ENCODE measurements at regions not wholly inside any gene's neighbourhood (a gene's known extent, or its start where the extent isn't known, plus 50 kb on each side); places are given as distances from the start of the nearest gene placed in this dataset.

DNA sequence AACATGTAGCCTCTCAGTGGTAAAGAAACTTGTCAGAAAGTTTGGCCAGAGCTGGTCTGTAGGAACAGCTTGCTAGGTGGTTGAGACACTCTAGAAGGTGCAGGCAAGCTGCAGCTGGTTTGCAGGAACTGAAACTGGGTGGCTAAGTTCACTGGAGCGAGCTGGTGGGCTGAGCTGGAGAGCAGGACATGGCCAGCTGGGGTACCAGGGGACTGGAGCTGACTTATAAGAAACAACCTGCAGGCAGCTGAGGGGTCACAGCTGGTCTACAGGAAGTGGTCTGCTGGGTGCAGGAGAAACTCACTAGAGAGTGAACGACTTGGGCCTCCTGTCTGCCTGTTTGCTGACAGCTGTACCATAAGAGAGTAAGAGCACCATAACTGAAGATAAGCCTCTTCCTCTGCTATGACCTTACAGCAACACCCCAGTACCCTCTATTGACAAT is 157.1 kb upstream of the LNX1 start:
- peaks cover 17% of the 10 kb centered on the region for H3F3A ChIP-seq (ENCODE audit: insufficient read depth, low read length)
- peak overlapping the region; percentile 41; the same call in 1 of the 2 replicates for H3K27ac ChIP-seq (ENCODE audit: low read length)
- 0 out of 2 replicates have a peak overlapping the region, but pooled peaks have one; percentile 40 for H3K4me2 ChIP-seq (ENCODE audit: low read depth, low read length)
- H3K36me3 ChIP-seq (replicated peaks; ENCODE audit: insufficient read depth, low read length) = no peaks in the 10 kb centered on the region
- H2AFZ ChIP-seq (ENCODE audit: low read length) = no peak overlapping the region
- no peaks in the 10 kb centered on the region for H3K79me2 ChIP-seq (ENCODE audit: low read length)
- DNase-seq = peak; percentile 91
- no peaks in the 10 kb centered on the region for H3K9me3 ChIP-seq (replicated peaks; ENCODE audit: insufficient read depth, low read length)
- H3K4me1 ChIP-seq (ENCODE audit: low read length) = peaks cover 18% of the 10 kb centered on the region
- H3K9me2 ChIP-seq (replicated peaks; ENCODE audit: insufficient read depth, low read length) = no peaks in the 10 kb centered on the region
- H3K9ac ChIP-seq (ENCODE audit: low read length) = no peak overlapping the region
- H4K20me1 ChIP-seq (ENCODE audit: insufficient read depth, low read length) = no peaks in the 10 kb centered on the region
- TF ChIP-seq EZH2phosphoT487 (IDR thresholded peaks at IDR 0.05; ENCODE audit: low read length) = no peak
- TF ChIP-seq, protein P1, sequence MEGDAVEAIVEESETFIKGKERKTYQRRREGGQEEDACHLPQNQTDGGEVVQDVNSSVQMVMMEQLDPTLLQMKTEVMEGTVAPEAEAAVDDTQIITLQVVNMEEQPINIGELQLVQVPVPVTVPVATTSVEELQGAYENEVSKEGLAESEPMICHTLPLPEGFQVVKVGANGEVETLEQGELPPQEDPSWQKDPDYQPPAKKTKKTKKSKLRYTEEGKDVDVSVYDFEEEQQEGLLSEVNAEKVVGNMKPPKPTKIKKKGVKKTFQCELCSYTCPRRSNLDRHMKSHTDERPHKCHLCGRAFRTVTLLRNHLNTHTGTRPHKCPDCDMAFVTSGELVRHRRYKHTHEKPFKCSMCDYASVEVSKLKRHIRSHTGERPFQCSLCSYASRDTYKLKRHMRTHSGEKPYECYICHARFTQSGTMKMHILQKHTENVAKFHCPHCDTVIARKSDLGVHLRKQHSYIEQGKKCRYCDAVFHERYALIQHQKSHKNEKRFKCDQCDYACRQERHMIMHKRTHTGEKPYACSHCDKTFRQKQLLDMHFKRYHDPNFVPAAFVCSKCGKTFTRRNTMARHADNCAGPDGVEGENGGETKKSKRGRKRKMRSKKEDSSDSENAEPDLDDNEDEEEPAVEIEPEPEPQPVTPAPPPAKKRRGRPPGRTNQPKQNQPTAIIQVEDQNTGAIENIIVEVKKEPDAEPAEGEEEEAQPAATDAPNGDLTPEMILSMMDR (IDR thresholded peaks at IDR 0.05; ENCODE audit: low read length) = no peak
- no peak for TF ChIP-seq EZH2 (optimal IDR thresholded peaks at IDR 0.05; ENCODE audit: low read depth, low read length)
- no peaks in the 10 kb centered on the region for H3K27me3 ChIP-seq (replicated peaks; ENCODE audit: insufficient read depth, low read length)
- no peak overlapping the region for H3K4me3 ChIP-seq (ENCODE audit: low read length)

DNA sequence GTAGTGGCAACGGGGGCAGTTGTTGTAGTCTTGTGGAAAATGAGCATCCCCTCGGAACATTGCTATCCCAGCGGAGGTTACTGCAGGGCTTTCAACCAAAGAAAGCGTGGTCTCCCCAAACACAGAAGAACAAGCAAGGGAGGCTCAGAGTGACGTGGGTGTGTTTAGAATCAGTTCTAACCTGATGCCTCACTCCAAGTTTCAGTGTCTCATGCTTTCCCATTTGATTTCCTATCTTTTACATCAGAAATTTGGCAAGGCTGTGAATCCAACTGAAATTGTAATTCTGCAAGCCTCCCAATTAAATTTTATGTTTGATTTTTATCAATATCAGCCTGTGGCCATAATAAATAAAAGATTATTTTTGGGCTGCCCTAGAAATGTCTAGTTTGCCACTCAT is 156.1 kb upstream of the LNX1 start:
- Histone ChIP-seq H3K4me1 (ENCODE audit: low read length) (peaks cover 18% of the 10 kb centered on the region), H2AFZ (ENCODE audit: low read length) (no peak overlapping the region), H3K27ac (ENCODE audit: low read length) (no peak overlapping the region), H3K4me3 (ENCODE audit: low read length) (no peak overlapping the region), H4K20me1 (ENCODE audit: insufficient read depth, low read length) (no peaks in the 10 kb centered on the region), H3K9me3 (replicated peaks; ENCODE audit: insufficient read depth, low read length) (no peaks in the 10 kb centered on the region), H3K79me2 (ENCODE audit: low read length) (no peaks in the 10 kb centered on the region), H3K9me2 (replicated peaks; ENCODE audit: insufficient read depth, low read length) (no peaks in the 10 kb centered on the region), H3K4me2 (ENCODE audit: low read depth, low read length) (no peak overlapping the region), H3K36me3 (replicated peaks; ENCODE audit: insufficient read depth, low read length) (no peaks in the 10 kb centered on the region), H3F3A (ENCODE audit: insufficient read depth, low read length) (peaks cover 17% of the 10 kb centered on the region), H3K27me3 (replicated peaks; ENCODE audit: insufficient read depth, low read length) (no peaks in the 10 kb centered on the region), H3K9ac (ENCODE audit: low read length) (no peak overlapping the region)
- no peak for DNase-seq
- TF ChIP-seq, protein P1 (IDR thresholded peaks at IDR 0.05; ENCODE audit: low read length) = no peak
- TF ChIP-seq EZH2 (optimal IDR thresholded peaks at IDR 0.05; ENCODE audit: low read depth, low read length) (no peak), EZH2phosphoT487 (IDR thresholded peaks at IDR 0.05; ENCODE audit: low read length) (no peak)

DNA sequence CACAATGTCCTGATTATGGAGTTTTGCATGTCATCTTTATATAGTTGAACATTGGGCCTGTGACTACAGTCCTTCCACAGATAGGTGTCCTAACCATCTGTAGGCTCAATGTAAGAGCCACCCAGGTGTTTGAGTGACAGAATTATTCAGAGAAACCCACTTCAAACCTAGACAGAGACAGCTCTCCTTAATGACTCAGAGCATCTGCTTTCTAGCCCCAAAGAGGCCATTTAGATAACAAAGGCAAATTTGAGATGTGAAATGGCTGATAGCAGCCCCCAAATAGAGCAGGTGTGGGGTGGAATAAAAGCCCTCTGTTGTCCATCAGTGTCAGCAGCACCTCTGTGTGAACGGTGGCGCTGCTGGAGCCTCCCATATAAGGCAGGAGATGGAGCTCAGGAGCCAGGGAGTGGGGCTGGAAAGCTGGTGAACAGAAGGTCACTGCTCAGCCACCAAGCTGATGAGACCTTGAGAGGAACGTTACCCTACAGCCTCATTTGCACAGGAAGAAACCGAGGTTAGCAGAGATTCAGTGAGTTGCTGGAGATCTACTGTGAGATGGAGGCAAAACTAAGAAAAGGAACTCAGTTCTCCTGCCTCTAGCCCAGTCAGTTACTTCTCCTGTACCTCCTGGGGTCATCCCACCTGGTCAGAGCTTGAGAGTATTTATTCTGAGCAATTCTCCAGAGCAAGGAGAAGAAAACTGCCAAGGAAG is 153.3 kb upstream of the LNX1 start:
- H2AFZ ChIP-seq (ENCODE audit: low read length) = no peak overlapping the region
- no peaks in the 10 kb centered on the region for H3K79me2 ChIP-seq (ENCODE audit: low read length)
- H3K9me3 ChIP-seq (replicated peaks; ENCODE audit: insufficient read depth, low read length) = no peaks in the 10 kb centered on the region
- H3K27ac ChIP-seq (ENCODE audit: low read length) = no peak overlapping the region
- no peak overlapping the region for H3K4me3 ChIP-seq (ENCODE audit: low read length)
- H3K4me1 ChIP-seq (ENCODE audit: low read length) = peaks cover 18% of the 10 kb centered on the region
- no peaks in the 10 kb centered on the region for H3K9me2 ChIP-seq (replicated peaks; ENCODE audit: insufficient read depth, low read length)
- TF ChIP-seq EZH2phosphoT487 (IDR thresholded peaks at IDR 0.05; ENCODE audit: low read length) (no peak), EZH2 (optimal IDR thresholded peaks at IDR 0.05; ENCODE audit: low read depth, low read length) (no peak)
- TF ChIP-seq, protein P1 (IDR thresholded peaks at IDR 0.05; ENCODE audit: low read length) = no peak
- peaks cover 17% of the 10 kb centered on the region for H3F3A ChIP-seq (ENCODE audit: insufficient read depth, low read length)
- no peak for DNase-seq
- H3K27me3 ChIP-seq (replicated peaks; ENCODE audit: insufficient read depth, low read length) = no peaks in the 10 kb centered on the region
- H3K9ac ChIP-seq (ENCODE audit: low read length) = no peak overlapping the region
- H3K36me3 ChIP-seq (replicated peaks; ENCODE audit: insufficient read depth, low read length) = no peaks in the 10 kb centered on the region
- no peaks in the 10 kb centered on the region for H4K20me1 ChIP-seq (ENCODE audit: insufficient read depth, low read length)
- no peak overlapping the region for H3K4me2 ChIP-seq (ENCODE audit: low read depth, low read length)
